ENCODE measurements at regions not wholly inside any gene's neighbourhood (a gene's known extent, or its start where the extent isn't known, plus 50 kb on each side); places are given as distances from the start of the nearest gene placed in this dataset.

GRCh38 chr1:25043228-25043580 is 113.1 kb upstream of the RUNX3 start:
- TF ChIP-seq POLR2A (IDR thresholded peaks at IDR 0.05; ENCODE audit: low read length) (no peak), CHD2 (IDR thresholded peaks at IDR 0.05; ENCODE audit: low read length, partially characterized antibody) (no peak), RNF2 (IDR thresholded peaks at IDR 0.05; ENCODE audit: borderline replicate concordance, low read depth) (no peak)

Measured in A549 (cell line).